Loucy (cell line): ENCODE measurements at regions not wholly inside any gene's neighbourhood (a gene's known extent, or its start where the extent isn't known, plus 50 kb on each side); places are given as distances from the start of the nearest gene placed in this dataset.

Experiments used
- H2AFZ ChIP-seq: fragments of 200-600 bp; sonication (generic); 2 replicates; pipeline ENCODE4 v1.6.0; 2016; ENCODE audit warnings: antibody characterized with exemption, mild to moderate bottlenecking, low read length, moderate library complexity
- H3F3A ChIP-seq: fragments of 200-600 bp; 2 replicates; pipeline ENCODE4 v1.6.0; 2016; ENCODE audit warnings: antibody characterized with exemption, low read depth, mild to moderate bottlenecking
- H3K27me3 ChIP-seq: fragments of 200-600 bp; sonication (generic); 2 replicates; pipeline ENCODE4 v1.6.1; 2014; ENCODE audit warnings: low read length, mild to moderate bottlenecking; ENCODE audit not compliant: insufficient read depth, poor library complexity, severe bottlenecking
- H3K36me3 ChIP-seq: fragments of 200-600 bp; sonication (generic); 2 replicates; pipeline ENCODE4 v1.6.1; 2016; ENCODE audit warnings: low read length; ENCODE audit not compliant: insufficient read depth
- H3K4me1 ChIP-seq: fragments of 200-600 bp; sonication (generic); 2 replicates; pipeline ENCODE4 v1.5.1; 2014; ENCODE audit warnings: low read length, mild to moderate bottlenecking; ENCODE audit not compliant: insufficient read depth, poor library complexity, severe bottlenecking
- H3K4me2 ChIP-seq: fragments of 200-600 bp; sonication (generic); 2 replicates; pipeline ENCODE4 v1.6.0; 2014; ENCODE audit warnings: antibody characterized with exemption, low read length, low read depth, mild to moderate bottlenecking; ENCODE audit not compliant: poor library complexity, severe bottlenecking
- H3K4me3 ChIP-seq: fragments of 200-600 bp; sonication (generic); 2 replicates; pipeline ENCODE4 v1.5.1; 2014; ENCODE audit warnings: low read length, mild to moderate bottlenecking, mixed read lengths; ENCODE audit not compliant: poor library complexity, severe bottlenecking
- H3K79me2 ChIP-seq: fragments of 200-600 bp; sonication (generic); 2 replicates; pipeline ENCODE4 v1.6.1; 2014; ENCODE audit warnings: low read length; ENCODE audit not compliant: insufficient read depth
- H3K9ac ChIP-seq: fragments of 200-600 bp; sonication (generic); 2 replicates; pipeline ENCODE4 v1.6.0; 2014; ENCODE audit warnings: mild to moderate bottlenecking, low read depth, low read length, moderate library complexity; ENCODE audit not compliant: poor library complexity, severe bottlenecking
- H3K9me2 ChIP-seq: fragments of 200-600 bp; sonication (generic); replicated peaks from 2 replicates; pipeline ENCODE4 v1.6.1; 2016; ENCODE audit warnings: low read depth, low read length, mixed read lengths
- H3K9me3 ChIP-seq: fragments of 200-600 bp; sonication (generic); 2 replicates; pipeline ENCODE4 v1.6.1; 2014; ENCODE audit warnings: mild to moderate bottlenecking, antibody characterized with exemption, low read length, low read depth; ENCODE audit not compliant: insufficient read depth
- H4K20me1 ChIP-seq: fragments of 200-600 bp; sonication (generic); 2 replicates; pipeline ENCODE4 v1.6.0; 2014; ENCODE audit warnings: antibody characterized with exemption, low read length, mild to moderate bottlenecking; ENCODE audit not compliant: insufficient read depth, poor library complexity, severe bottlenecking
- CTCF ChIP-seq: fragments of 200-600 bp; sonication (generic); conservative IDR thresholded peaks from 2 replicates; pipeline ENCODE4 v1.5.1; 2014; ENCODE audit warnings: mild to moderate bottlenecking, antibody characterized with exemption, low read length
- EZH2phosphoT487 ChIP-seq: fragments of 200-600 bp; IDR thresholded peaks from 2 replicates; pipeline ENCODE4 v1.6.1; 2018; ENCODE audit warnings: antibody characterized with exemption, mild to moderate bottlenecking, moderate library complexity, borderline replicate concordance

GRCh38 chr16:87240211-87241136, 76.7 kb downstream of the C16orf95 start:
- Histone ChIP-seq H3K4me3 (no peak overlapping the region), H3F3A (no peaks in the 10 kb centered on the region), H3K9ac (no peak overlapping the region), H3K36me3 (no peaks in the 10 kb centered on the region), H3K4me1 (peaks cover 45% of the 10 kb centered on the region), H2AFZ (no peak overlapping the region), H3K27me3 (no peaks in the 10 kb centered on the region), H3K9me3 (no peaks in the 10 kb centered on the region), H4K20me1 (no peaks in the 10 kb centered on the region), H3K9me2 (no peaks in the 10 kb centered on the region), H3K79me2 (no peaks in the 10 kb centered on the region), H3K4me2 (no peak overlapping the region)
- TF ChIP-seq EZH2phosphoT487 (no peak), CTCF (no peak)

GRCh38 chr16:87241137-87241771, 75.9 kb downstream of the C16orf95 start:
- H3K4me1 ChIP-seq, result peaks cover 42% of the 10 kb centered on the region
- no peaks in the 10 kb centered on the region for H3K36me3 ChIP-seq
- H3K4me2 ChIP-seq, result no peak overlapping the region
- no peaks in the 10 kb centered on the region for H4K20me1 ChIP-seq
- H3K9me3 ChIP-seq, result no peaks in the 10 kb centered on the region
- no peaks in the 10 kb centered on the region for H3K9me2 ChIP-seq
- H3K27me3 ChIP-seq, result no peaks in the 10 kb centered on the region
- no peak overlapping the region for H2AFZ ChIP-seq
- H3K79me2 ChIP-seq, result no peaks in the 10 kb centered on the region
- no peaks in the 10 kb centered on the region for H3F3A ChIP-seq
- H3K4me3 ChIP-seq, result no peak overlapping the region
- H3K9ac ChIP-seq, result no peak overlapping the region
- TF ChIP-seq EZH2phosphoT487 (no peak), CTCF (no peak)

- Histone ChIP-seq H3K4me3 (no peak overlapping the region), H3K4me2 (no peak overlapping the region), H3K36me3 (no peaks in the 10 kb centered on the region), H3K79me2 (no peaks in the 10 kb centered on the region), H3K9ac (no peak overlapping the region), H2AFZ (no peak overlapping the region), H3F3A (no peaks in the 10 kb centered on the region), H3K27me3 (no peaks in the 10 kb centered on the region), H3K9me2 (no peaks in the 10 kb centered on the region), H4K20me1 (no peaks in the 10 kb centered on the region), H3K4me1 (peaks cover 20% of the 10 kb centered on the region), H3K9me3 (no peaks in the 10 kb centered on the region)
- TF ChIP-seq CTCF (no peak), EZH2phosphoT487 (no peak)
Measured at GRCh38 chr16:87243478-87243877, 73.7 kb downstream of the C16orf95 start.
